ENCODE measurements at regions not wholly inside any gene's neighbourhood (a gene's known extent, or its start where the extent isn't known, plus 50 kb on each side); places are given as distances from the start of the nearest gene placed in this dataset.

GRCh38 chr13:105030851-105031250, 1504.6 kb downstream of the EFNB2 start:
- intact Hi-C loops (cut with micrococcal nuclease) = no loop called here
- H3K27me3 ChIP-seq (ENCODE audit: low read depth) = no peaks in the 10 kb centered on the region
- no peak for DNase-seq
- H3K9me3 ChIP-seq (replicated peaks) = no peaks in the 10 kb centered on the region
- H3K4me3 ChIP-seq = no peak overlapping the region
- H3K36me3 ChIP-seq = no peaks in the 10 kb centered on the region
- H3K27ac ChIP-seq (replicated peaks) = no peak overlapping the region
- TF ChIP-seq CTCF (IDR thresholded peaks at IDR 0.05; ENCODE audit: borderline replicate concordance) = no peak
- no peaks in the 10 kb centered on the region for H3K4me1 ChIP-seq

GRCh38 chr13:105019073-105019472, 1516.4 kb downstream of the EFNB2 start:
- TF ChIP-seq CTCF (IDR thresholded peaks at IDR 0.05; ENCODE audit: borderline replicate concordance) = no peak
- no peak for DNase-seq
- intact Hi-C loops (cut with micrococcal nuclease) = no loop called here
- no peaks in the 10 kb centered on the region for H3K36me3 ChIP-seq
- H3K4me3 ChIP-seq = no peak overlapping the region
- H3K4me1 ChIP-seq = no peaks in the 10 kb centered on the region
- no peak overlapping the region for H3K27ac ChIP-seq (replicated peaks)
- H3K9me3 ChIP-seq (replicated peaks) = peaks cover 12% of the 10 kb centered on the region
- no peaks in the 10 kb centered on the region for H3K27me3 ChIP-seq (ENCODE audit: low read depth)

- Histone ChIP-seq H3K27me3 (ENCODE audit: low read depth) (no peaks in the 10 kb centered on the region), H3K27ac (replicated peaks) (no peak overlapping the region), H3K36me3 (no peaks in the 10 kb centered on the region), H3K4me1 (no peaks in the 10 kb centered on the region), H3K9me3 (replicated peaks) (no peaks in the 10 kb centered on the region), H3K4me3 (no peak overlapping the region)
- no peak for DNase-seq
- no peak for TF ChIP-seq CTCF (IDR thresholded peaks at IDR 0.05; ENCODE audit: borderline replicate concordance)
- intact Hi-C loops (cut with micrococcal nuclease) = no loop called here
Measured at GRCh38 chr13:105016266-105016665, 1519.2 kb downstream of the EFNB2 start.

- H3K4me3 ChIP-seq = no peak overlapping the region
- no peaks in the 10 kb centered on the region for H3K27me3 ChIP-seq (ENCODE audit: low read depth)
- H3K4me1 ChIP-seq = no peaks in the 10 kb centered on the region
- TF ChIP-seq CTCF (IDR thresholded peaks at IDR 0.05; ENCODE audit: borderline replicate concordance) = no peak
- no peaks in the 10 kb centered on the region for H3K9me3 ChIP-seq (replicated peaks)
- H3K27ac ChIP-seq (replicated peaks) = no peak overlapping the region
- DNase-seq = no peak
- intact Hi-C loops (cut with micrococcal nuclease) = no loop called here
- H3K36me3 ChIP-seq = no peaks in the 10 kb centered on the region
Measured at GRCh38 chr13:105008604-105009003, 1526.9 kb downstream of the EFNB2 start.

GRCh38 chr13:105007166-105007808, 1528.2 kb downstream of the EFNB2 start:
- Histone ChIP-seq H3K27me3 (ENCODE audit: low read depth) (no peaks in the 10 kb centered on the region), H3K27ac (replicated peaks) (no peak overlapping the region), H3K4me3 (no peak overlapping the region), H3K4me1 (no peaks in the 10 kb centered on the region), H3K36me3 (no peaks in the 10 kb centered on the region), H3K9me3 (replicated peaks) (no peaks in the 10 kb centered on the region)
- intact Hi-C loops (cut with micrococcal nuclease) = no loop called here
- TF ChIP-seq CTCF (IDR thresholded peaks at IDR 0.05; ENCODE audit: borderline replicate concordance) = no peak
- DNase-seq = no peak
